ENCODE measurements at regions not wholly inside any gene's neighbourhood (a gene's known extent, or its start where the extent isn't known, plus 50 kb on each side); places are given as distances from the start of the nearest gene placed in this dataset.

- DNase-seq: peak; percentile 64
Observed at GRCh38 chr12:114779186-114779585, 95.2 kb upstream of the TBX3 start.

- no peak for DNase-seq
Observed at GRCh38 chr12:114776731-114777442, 92.9 kb upstream of the TBX3 start.

GRCh38 chr12:114774699-114775098 lies 90.7 kb upstream of the TBX3 start:
- DNase-seq: no peak

- peak; percentile 99 for DNase-seq
Observed at GRCh38 chr12:114774197-114774596, 90.2 kb upstream of the TBX3 start.

GRCh38 chr12:114770323-114770722 lies 86.3 kb upstream of the TBX3 start:
- DNase-seq: peak; percentile 85

GRCh38 chr12:114769634-114770033 lies 85.7 kb upstream of the TBX3 start:
- DNase-seq: peak; percentile 81

- peak; percentile 80 for DNase-seq
Observed at GRCh38 chr12:114767906-114768722, 84.1 kb upstream of the TBX3 start.

- no peak for DNase-seq
Observed at GRCh38 chr12:114767084-114767760, 83.2 kb upstream of the TBX3 start.

GRCh38 chr12:114765960-114766691 lies 82.2 kb upstream of the TBX3 start:
- DNase-seq: no peak

GRCh38 chr12:114764510-114764909 lies 80.5 kb upstream of the TBX3 start:
- no peak for DNase-seq

- no peak for DNase-seq
Observed at GRCh38 chr12:114762490-114763110, 78.6 kb upstream of the TBX3 start.

- DNase-seq: peak; percentile 97
Observed at GRCh38 chr12:114760151-114760877, 76.3 kb upstream of the TBX3 start.

GRCh38 chr12:114759635-114760034 lies 75.7 kb upstream of the TBX3 start:
- no peak for DNase-seq

GRCh38 chr12:114757684-114758325 lies 73.8 kb upstream of the TBX3 start:
- no peak for DNase-seq

GRCh38 chr12:114752217-114752616 lies 68.2 kb upstream of the TBX3 start:
- DNase-seq: no peak

- DNase-seq: no peak
Observed at GRCh38 chr12:114751712-114752111, 67.7 kb upstream of the TBX3 start.

- DNase-seq: no peak
Observed at GRCh38 chr12:114750917-114751316, 66.9 kb upstream of the TBX3 start.

GRCh38 chr12:114749065-114749464 lies 65.1 kb upstream of the TBX3 start:
- DNase-seq: no peak

- DNase-seq: no peak
Observed at GRCh38 chr12:114747012-114747858, 63.3 kb upstream of the TBX3 start.

- DNase-seq: no peak
Observed at GRCh38 chr12:114746297-114747011, 62.5 kb upstream of the TBX3 start.
